ENCODE measurements at regions not wholly inside any gene's neighbourhood (a gene's known extent, or its start where the extent isn't known, plus 50 kb on each side); places are given as distances from the start of the nearest gene placed in this dataset.

- H4K8ac ChIP-seq (ENCODE audit: low read depth in 2 of 2, low read length in 2 of 2): no peak overlapping the region
- no peaks in the 10 kb centered on the region for H3K27me3 ChIP-seq (ENCODE audit: control insufficient read depth, insufficient read depth, low read length)
- H2AK5ac ChIP-seq (ENCODE audit: low read depth, low read length): no peak overlapping the region
- no peak for ATAC-seq (ENCODE audit: low read depth)
- H2BK120ac ChIP-seq (ENCODE audit: low read depth, low read length): no peak overlapping the region
- H3K36me3 ChIP-seq (ENCODE audit: control insufficient read depth, insufficient read depth, low read length): no peaks in the 10 kb centered on the region
- H4K20me1 ChIP-seq (ENCODE audit: insufficient read depth, low read length): no peaks in the 10 kb centered on the region
- in situ Hi-C loops (cut with MboI; ENCODE audit: low sequenced_read_pairs) (no loop called here), intact Hi-C loops (cut with micrococcal nuclease) (no loop called here), dilution Hi-C loops (cut with HindIII; ENCODE audit: low sequenced_read_pairs, unreplicated experiment) (no loop called here)
- H4K91ac ChIP-seq (ENCODE audit: insufficient read depth, low read depth, low read length): no peak overlapping the region
- H3K56ac ChIP-seq (ENCODE audit: extremely low read depth, insufficient read depth, low read length): no peak overlapping the region
- H3K4me2 ChIP-seq (ENCODE audit: low read depth, low read length): no peak overlapping the region
- peaks cover 9% of the 10 kb centered on the region for H3K9me3 ChIP-seq (ENCODE audit: control insufficient read depth, insufficient read depth, low read length)
- no peak overlapping the region for H3K18ac ChIP-seq (ENCODE audit: low read depth, low read length)
- H2AFZ ChIP-seq (replicated peaks; ENCODE audit: low read length, poor library complexity): no peak overlapping the region
- no peak overlapping the region for H2BK5ac ChIP-seq (ENCODE audit: low read depth, low read length, poor library complexity, severe bottlenecking)
- CTCF ChIA-PET: no interaction called here
- no peak overlapping the region for H3K4me3 ChIP-seq (ENCODE audit: insufficient read depth, low read depth, low read length)
- BruUV-seq (replicated peaks): no TSS peak
- TF ChIP-seq MXI1 (IDR thresholded peaks at IDR 0.05; ENCODE audit: borderline replicate concordance, low read depth, low read length) (no peak), RAD21 (IDR thresholded peaks at IDR 0.05; ENCODE audit: low read length) (no peak), BHLHE40 (IDR thresholded peaks at IDR 0.05; ENCODE audit: low read depth, low read length) (no peak), ELK1 (IDR thresholded peaks at IDR 0.05; ENCODE audit: borderline replicate concordance, low read depth, low read length) (no peak), RFX5 (IDR thresholded peaks at IDR 0.05; ENCODE audit: low read depth, low read length) (no peak), CHD1 (IDR thresholded peaks at IDR 0.05; ENCODE audit: low read depth, low read length) (no peak), SMC3 (IDR thresholded peaks at IDR 0.05; ENCODE audit: low read depth, low read length) (no peak), CEBPB (IDR thresholded peaks at IDR 0.05; ENCODE audit: low read depth, low read length) (no peak), POLR2A (IDR thresholded peaks at IDR 0.05; ENCODE audit: low read depth, low read length) (no peak), RCOR1 (IDR thresholded peaks at IDR 0.05; ENCODE audit: insufficient replicate concordance, low read length) (no peak), NFE2L2 (IDR thresholded peaks at IDR 0.05; ENCODE audit: low read depth, low read length) (no peak), USF2 (IDR thresholded peaks at IDR 0.05; ENCODE audit: low read depth, low read length) (no peak), FOS (IDR thresholded peaks at IDR 0.05; ENCODE audit: low read depth, low read length) (no peak), MAFK (IDR thresholded peaks at IDR 0.05; ENCODE audit: low read depth, low read length) (no peak), CTCF (conservative IDR thresholded peaks at IDR 0.05; ENCODE audit: low read depth, low read length) (no peak), MAZ (IDR thresholded peaks at IDR 0.05; ENCODE audit: borderline replicate concordance, low read depth, low read length) (no peak)
- no peak overlapping the region for H2BK15ac ChIP-seq (ENCODE audit: low read depth, low read length)
- no CpG with 5 or more reads among the region's 3 CpGs for WGBS, 2 experiments (ENCODE audit: extremely low coverage in 2 of 2, insufficient read length in 1 of 2)
- H3K14ac ChIP-seq (replicated peaks; ENCODE audit: low read depth, low read length): no peak overlapping the region
- no peak overlapping the region for H4K5ac ChIP-seq (ENCODE audit: low read depth, low read length)
- H3K23ac ChIP-seq (ENCODE audit: low read depth, low read length): no peak overlapping the region
- no peak overlapping the region for H2BK20ac ChIP-seq (ENCODE audit: low read depth, low read length)
- H3K27ac ChIP-seq (ENCODE audit: insufficient read depth, low read length): no peak overlapping the region
- H3K79me1 ChIP-seq (ENCODE audit: low read depth in 1 of 2, low read length in 2 of 2): no peaks in the 10 kb centered on the region
- H3K4ac ChIP-seq (ENCODE audit: low read depth, low read length): no peak overlapping the region
- POLR2A ChIA-PET (ENCODE audit: unreplicated experiment): no interaction called here
- H3K9ac ChIP-seq (ENCODE audit: low read depth, low read length): no peak overlapping the region
- H3K4me1 ChIP-seq (ENCODE audit: control insufficient read depth, insufficient read depth, low read length): no peaks in the 10 kb centered on the region
- no peak overlapping the region for H2AK9ac ChIP-seq (replicated peaks; ENCODE audit: low read depth, low read length, poor library complexity)
- no peaks in the 10 kb centered on the region for H3K9me1 ChIP-seq (ENCODE audit: insufficient read depth, low read length)
- no peak for DNase-seq
Observed at GRCh38 chr17:33560871-33561270, 267.8 kb upstream of the ASIC2 start.

All from IMR-90 (cell line).